GM06990 (cell line): ENCODE measurements at regions not wholly inside any gene's neighbourhood (a gene's known extent, or its start where the extent isn't known, plus 50 kb on each side); places are given as distances from the start of the nearest gene placed in this dataset.

ENCODE experiments used
- DNase-seq: peaks from one replicate; pipeline ENCODE4 v3.0.0-alpha.2; 2011; ENCODE audit not compliant: insufficient read length; ENCODE audit errors: extremely low read depth
- H3K27me3 ChIP-seq: replicated peaks from 2 replicates; pipeline ENCODE4 v1.6.0; 2011; ENCODE audit warnings: low read length; ENCODE audit not compliant: control insufficient read depth, insufficient read depth
- H3K36me3 ChIP-seq: 2 replicates; pipeline ENCODE4 v1.5.1; 2011; ENCODE audit warnings: low read length; ENCODE audit not compliant: control insufficient read depth, insufficient read depth
- H3K4me3 ChIP-seq: replicated peaks from 2 replicates; pipeline ENCODE4 v1.5.1; 2011; ENCODE audit warnings: low read depth, mild to moderate bottlenecking, control low read depth, low read length
- CTCF ChIP-seq: IDR thresholded peaks from 2 replicates; pipeline ENCODE4 v1.5.1; 2011; ENCODE audit warnings: low read length, control low read depth, mild to moderate bottlenecking, inconsistent platforms; ENCODE audit not compliant: insufficient read depth, poor library complexity, severe bottlenecking

GRCh38 chr2:128500138-128500800 is 181.6 kb upstream of the HS6ST1 start:
- no peak for DNase-seq
- H3K27me3 ChIP-seq: no peaks in the 10 kb centered on the region; the same call in 1 of the 2 replicates
- no peak overlapping the region for H3K4me3 ChIP-seq
- H3K36me3 ChIP-seq: no peaks in the 10 kb centered on the region
- TF ChIP-seq CTCF: no peak

- no peak for TF ChIP-seq CTCF
Observed at GRCh38 chr2:128501006-128501690, 182.5 kb upstream of the HS6ST1 start.

GRCh38 chr2:128501700-128502099 is 183.0 kb upstream of the HS6ST1 start:
- Histone ChIP-seq H3K27me3 (no peaks in the 10 kb centered on the region; the same call in 1 of the 2 replicates), H3K36me3 (no peaks in the 10 kb centered on the region), H3K4me3 (no peak overlapping the region)
- no peak for TF ChIP-seq CTCF
- no peak for DNase-seq

More at GRCh38 chr2:128501006-128501690, 182.5 kb upstream of the HS6ST1 start:
- H3K36me3 ChIP-seq: no peaks in the 10 kb centered on the region
- H3K4me3 ChIP-seq: no peak overlapping the region
- no peaks in the 10 kb centered on the region; the same call in 1 of the 2 replicates for H3K27me3 ChIP-seq
- DNase-seq: no peak

GRCh38 chr2:128502200-128502599 is 183.5 kb upstream of the HS6ST1 start:
- DNase-seq: no peak
- no peak overlapping the region for H3K4me3 ChIP-seq
- no peak for TF ChIP-seq CTCF
- H3K27me3 ChIP-seq: no peaks in the 10 kb centered on the region; the same call in 1 of the 2 replicates
- H3K36me3 ChIP-seq: no peaks in the 10 kb centered on the region

GRCh38 chr2:128502638-128503246 is 184.1 kb upstream of the HS6ST1 start:
- TF ChIP-seq CTCF: no peak
- H3K27me3 ChIP-seq: no peaks in the 10 kb centered on the region; the same call in 1 of the 2 replicates
- no peak overlapping the region for H3K4me3 ChIP-seq
- DNase-seq: no peak
- H3K36me3 ChIP-seq: no peaks in the 10 kb centered on the region
